Ascending aorta (tissue), 2 donors: ENCODE measurements at regions not wholly inside any gene's neighbourhood (a gene's known extent, or its start where the extent isn't known, plus 50 kb on each side); places are given as distances from the start of the nearest gene placed in this dataset.

Experiments used
- DNase-seq, 2 donors: peaks; one replicate each; pipeline ENCODE4 v3.0.0-alpha.2; 2019; ENCODE audit warnings: low spot score in 2 of 2
- H3K27ac ChIP-seq, 2 donors: fragments of 200-600 bp; sonication (generic); one replicate each; pipeline ENCODE4 v1.5.1; 2016 to 2017; ENCODE audit warnings: mild to moderate bottlenecking in 1 of 2
- H3K27me3 ChIP-seq: fragments of 200-600 bp; sonication (generic); one replicate; pipeline ENCODE4 v1.5.1; 2017
- H3K36me3 ChIP-seq, 2 donors: fragments of 200-600 bp; sonication (generic); one replicate each; pipeline ENCODE4 v1.5.1; 2016
- H3K4me1 ChIP-seq, 2 donors: fragments of 200-600 bp; sonication (generic); one replicate each; pipeline ENCODE4 v1.5.1; 2016 to 2017; ENCODE audit warnings: mild to moderate bottlenecking in 1 of 2
- H3K4me3 ChIP-seq, 2 donors: fragments of 200-600 bp; sonication (generic); one replicate each; pipeline ENCODE4 v1.5.1; 2016 to 2017; ENCODE audit warnings: mild to moderate bottlenecking in 1 of 2
- H3K9me3 ChIP-seq, 2 donors: fragments of 200-600 bp; sonication (generic); one replicate each; pipeline ENCODE4 v1.5.1; 2016
- intact Hi-C: fragments of 100-400 bp; cut with DNase I; formaldehyde crosslinking; loops from one replicate; pipeline ENCODE4 v1.15.1; 2023
- TF ChIP-seq, protein P1 (sequence below), 3 experiments: fragments of 200-600 bp in 2 of 3; fragments of 450-650 bp in 1 of 3; sonication (generic) in 2 of 3; IDR thresholded peaks; one replicate each; pipeline ENCODE4 v1.5.1; 2016 to 2019; ENCODE audit warnings: antibody characterized with exemption in 3 of 3, mild to moderate bottlenecking in 1 of 3, moderate library complexity in 1 of 3

DNA sequence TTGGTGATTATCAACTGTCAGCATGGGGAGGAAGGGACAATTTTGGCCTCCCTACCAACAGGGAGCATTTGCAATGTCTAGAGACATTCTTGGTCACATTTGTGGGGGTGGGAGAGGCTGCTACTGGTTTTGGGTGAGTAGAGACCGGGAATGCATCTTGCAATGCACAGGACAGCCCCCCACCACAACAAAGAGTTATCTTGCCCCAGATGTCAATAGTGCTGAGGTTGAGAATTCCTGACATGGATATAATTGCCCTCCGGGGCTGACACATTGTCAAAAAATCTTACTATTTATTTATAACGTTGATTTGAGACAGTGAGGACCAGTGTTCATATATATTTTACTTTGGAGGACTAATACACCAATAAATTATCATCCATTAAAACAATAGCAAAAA lies 316.1 kb downstream of the PSAT1 start:
- no peak for DNase-seq
- TF ChIP-seq, protein P1, sequence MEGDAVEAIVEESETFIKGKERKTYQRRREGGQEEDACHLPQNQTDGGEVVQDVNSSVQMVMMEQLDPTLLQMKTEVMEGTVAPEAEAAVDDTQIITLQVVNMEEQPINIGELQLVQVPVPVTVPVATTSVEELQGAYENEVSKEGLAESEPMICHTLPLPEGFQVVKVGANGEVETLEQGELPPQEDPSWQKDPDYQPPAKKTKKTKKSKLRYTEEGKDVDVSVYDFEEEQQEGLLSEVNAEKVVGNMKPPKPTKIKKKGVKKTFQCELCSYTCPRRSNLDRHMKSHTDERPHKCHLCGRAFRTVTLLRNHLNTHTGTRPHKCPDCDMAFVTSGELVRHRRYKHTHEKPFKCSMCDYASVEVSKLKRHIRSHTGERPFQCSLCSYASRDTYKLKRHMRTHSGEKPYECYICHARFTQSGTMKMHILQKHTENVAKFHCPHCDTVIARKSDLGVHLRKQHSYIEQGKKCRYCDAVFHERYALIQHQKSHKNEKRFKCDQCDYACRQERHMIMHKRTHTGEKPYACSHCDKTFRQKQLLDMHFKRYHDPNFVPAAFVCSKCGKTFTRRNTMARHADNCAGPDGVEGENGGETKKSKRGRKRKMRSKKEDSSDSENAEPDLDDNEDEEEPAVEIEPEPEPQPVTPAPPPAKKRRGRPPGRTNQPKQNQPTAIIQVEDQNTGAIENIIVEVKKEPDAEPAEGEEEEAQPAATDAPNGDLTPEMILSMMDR (IDR thresholded peaks at IDR 0.05), result no peak
- H3K4me1 ChIP-seq, result no peaks in the 10 kb centered on the region
- no peak overlapping the region for H3K4me3 ChIP-seq
- H3K27ac ChIP-seq, result no peak overlapping the region
- intact Hi-C loops, result no loop called here
- H3K9me3 ChIP-seq, result no peaks in the 10 kb centered on the region
- H3K36me3 ChIP-seq, result no peaks in the 10 kb centered on the region
- no peaks in the 10 kb centered on the region for H3K27me3 ChIP-seq

DNA sequence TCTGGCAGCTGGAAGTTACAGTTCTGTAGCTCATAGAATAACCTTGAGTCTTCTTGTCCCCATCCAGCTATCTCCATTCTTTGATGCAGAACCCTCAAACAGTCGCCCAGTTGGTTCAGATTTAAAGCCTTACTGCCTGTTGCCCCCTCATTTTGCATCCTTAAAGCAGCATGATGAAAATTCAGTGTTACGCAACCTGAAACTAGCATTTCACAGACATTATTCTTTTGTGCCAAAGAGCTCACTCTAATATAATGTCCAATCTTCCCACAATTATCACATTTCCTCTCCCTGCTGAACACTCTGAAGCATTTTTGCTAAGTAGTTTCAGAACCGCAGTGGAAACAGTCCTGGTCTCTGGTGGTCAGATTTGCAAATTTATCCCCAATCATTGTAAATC lies 318.0 kb downstream of the PSAT1 start:
- TF ChIP-seq, protein P1 (IDR thresholded peaks at IDR 0.05), result no peak
- no peak for DNase-seq
- Histone ChIP-seq H3K27ac (no peak overlapping the region), H3K9me3 (no peaks in the 10 kb centered on the region), H3K27me3 (no peaks in the 10 kb centered on the region), H3K4me3 (no peak overlapping the region), H3K36me3 (no peaks in the 10 kb centered on the region), H3K4me1 (no peaks in the 10 kb centered on the region)
- intact Hi-C loops, result no loop called here

GRCh38 chr9:78615372-78615771 lies 318.4 kb downstream of the PSAT1 start:
- H3K9me3 ChIP-seq, result no peaks in the 10 kb centered on the region
- no peaks in the 10 kb centered on the region for H3K27me3 ChIP-seq
- no peak overlapping the region for H3K27ac ChIP-seq
- DNase-seq, result no peak
- intact Hi-C loops, result no loop called here
- H3K4me3 ChIP-seq, result no peak overlapping the region
- TF ChIP-seq, protein P1 (IDR thresholded peaks at IDR 0.05), result no peak
- H3K4me1 ChIP-seq, result no peaks in the 10 kb centered on the region
- H3K36me3 ChIP-seq, result no peaks in the 10 kb centered on the region

GRCh38 chr9:78618735-78619134 lies 321.8 kb downstream of the PSAT1 start:
- no peak overlapping the region for H3K27ac ChIP-seq
- no peaks in the 10 kb centered on the region for H3K9me3 ChIP-seq
- H3K4me1 ChIP-seq, result no peaks in the 10 kb centered on the region
- TF ChIP-seq, protein P1 (IDR thresholded peaks at IDR 0.05), result no peak
- H3K4me3 ChIP-seq, result no peak overlapping the region
- no peak for DNase-seq
- H3K27me3 ChIP-seq, result no peaks in the 10 kb centered on the region
- H3K36me3 ChIP-seq, result no peaks in the 10 kb centered on the region
- intact Hi-C loops, result no loop called here

DNA sequence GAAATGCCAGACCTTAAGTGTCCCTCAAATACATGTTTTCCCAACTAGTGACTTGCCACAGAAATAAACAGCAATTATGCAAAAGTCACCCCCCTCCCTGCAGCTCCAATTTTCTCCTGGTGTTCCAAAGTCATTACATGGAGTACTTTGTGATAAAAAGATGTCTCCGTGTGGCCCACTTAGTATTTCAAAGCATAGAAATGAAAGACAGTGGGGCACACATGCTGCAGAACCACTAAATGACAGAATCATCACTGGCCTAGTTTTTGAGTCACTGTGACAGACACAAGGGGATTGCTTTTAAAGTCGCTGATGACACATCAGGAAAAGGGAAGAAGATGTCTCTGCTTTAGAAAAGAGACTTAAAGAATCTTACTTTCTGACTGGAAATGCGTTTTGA lies 323.4 kb downstream of the PSAT1 start:
- no peak for DNase-seq
- H3K36me3 ChIP-seq, result no peaks in the 10 kb centered on the region
- H3K4me3 ChIP-seq, result no peak overlapping the region
- no peak overlapping the region for H3K27ac ChIP-seq
- intact Hi-C loops, result no loop called here
- TF ChIP-seq, protein P1 (IDR thresholded peaks at IDR 0.05), result no peak
- H3K4me1 ChIP-seq, result no peaks in the 10 kb centered on the region
- no peaks in the 10 kb centered on the region for H3K9me3 ChIP-seq
- H3K27me3 ChIP-seq, result no peaks in the 10 kb centered on the region

GRCh38 chr9:78620764-78621163 lies 323.8 kb downstream of the PSAT1 start:
- Histone ChIP-seq H3K4me1 (no peaks in the 10 kb centered on the region), H3K9me3 (no peaks in the 10 kb centered on the region), H3K36me3 (no peaks in the 10 kb centered on the region), H3K4me3 (no peak overlapping the region), H3K27me3 (no peaks in the 10 kb centered on the region), H3K27ac (no peak overlapping the region)
- DNase-seq, result no peak
- intact Hi-C loops, result no loop called here
- TF ChIP-seq, protein P1 (IDR thresholded peaks at IDR 0.05), result no peak
